Heart left ventricle (tissue), 13 donors: ENCODE measurements at regions not wholly inside any gene's neighbourhood (a gene's known extent, or its start where the extent isn't known, plus 50 kb on each side); places are given as distances from the start of the nearest gene placed in this dataset.

Experiments
- CTCF ChIP-seq, 12 donors: fragments of 200-600 bp; sonication (generic) in 4 of 12; IDR thresholded peaks; one replicate each; pipeline versions ENCODE4 v1.5.0 to v1.8.0; 2018 to 2022; ENCODE audit warnings: antibody characterized with exemption in 12 of 12, mild to moderate bottlenecking in 5 of 12
- POLR2A ChIP-seq, 2 donors: fragments of 450-650 bp; IDR thresholded peaks; one replicate each; pipeline ENCODE4 v1.6.1; 2017; ENCODE audit warnings: antibody characterized with exemption in 2 of 2, mild to moderate bottlenecking in 2 of 2, moderate library complexity in 2 of 2
- donor health status: ischemic (EF 13 %, LVEDD 7.1; RV severe dilation, severe dysfunction).
- donor health status: DM: no; HTN: yes; CAD: no.
- donor health status: DM: no; HTN: no; CAD: no.
- donor health status: ischemic (EF 25% LVEDD 6.9; RV normal size, moderate dysfunction).
- donor health status: ischemic (EF 25% LVEDD 5.7; RV mildly dilated, moderate dysfunction).
- donor health status: ischemic (EF 35%, LVEDD 5.7; RV mildly dilated, moderate dysfunction).
- donor health status: nonischemic (EF 11% LVEDD 7.7; RV severe dilation, severe dysfunction).
- donor health status: DM: yes; HTN: yes; CAD: no.
- donor health status: PGD.
- donor health status: ischemic (EF 29% LVEDD 5.4; RV normal size, mild dysfunction).
- donor health status: nonischemic (EF 23%, LVEDD 6.1; RV moderate dilation, normal function).

- TF ChIP-seq CTCF (IDR thresholded peaks at IDR 0.05) (no peak), POLR2A (IDR thresholded peaks at IDR 0.05) (no peak)
Observed at GRCh38 chr3:70754314-70754713, 441.9 kb upstream of the MDFIC2 start.
